HG03103 (cell line): ENCODE measurements at regions not wholly inside any gene's neighbourhood (a gene's known extent, or its start where the extent isn't known, plus 50 kb on each side); places are given as distances from the start of the nearest gene placed in this dataset.
"Not testable (repeated sequence)": the region's sequence is repeated elsewhere in the genome, so short reads cannot be mapped to it uniquely, and the experiment has no call there.

Experiments
- ATAC-seq: cut with Tn5 transposase; IDR thresholded peaks from one replicate; pipeline ENCODE4 v1.9.1; 2021; ENCODE audit warnings: low read depth; ENCODE audit not compliant: unreplicated experiment

DNA sequence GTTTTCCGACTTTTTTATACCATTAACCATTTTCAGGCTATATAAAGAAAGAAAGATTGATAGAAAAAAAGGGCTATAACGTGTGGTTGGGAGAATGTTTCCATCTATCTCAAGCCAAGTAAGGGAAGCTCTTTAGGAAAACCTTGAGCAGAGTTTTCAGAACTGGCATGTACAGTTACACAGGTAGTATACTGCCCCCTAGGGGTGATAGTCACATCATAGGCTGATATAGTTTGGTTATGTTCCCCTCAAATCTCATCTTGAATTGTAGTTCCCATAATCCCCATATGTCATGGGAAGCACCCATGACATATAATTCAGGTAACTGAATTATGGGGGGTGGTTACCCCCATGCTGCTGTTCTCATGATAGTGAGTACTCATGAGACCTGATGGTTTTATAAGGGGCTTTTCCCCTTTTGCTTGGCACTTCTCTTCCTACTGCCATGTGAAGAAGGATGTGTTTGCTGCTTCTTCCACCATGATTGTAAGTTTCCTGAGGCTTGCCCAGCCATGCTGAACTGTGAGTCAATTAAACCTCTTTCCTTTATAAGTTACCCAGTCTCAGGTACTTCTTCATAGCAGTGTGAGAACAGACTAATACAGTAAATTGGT, 186.8 kb downstream of the TMA16 start:
- ATAC-seq: peak; percentile 78

- ATAC-seq: no peak
These were observed 194.4 kb downstream of the TMA16 start for GRCh38 chr4:163688856-163689255.

GRCh38 chr4:163693211-163693610, 198.7 kb downstream of the TMA16 start:
- ATAC-seq: no peak

- no peak for ATAC-seq
These were observed 199.3 kb downstream of the TMA16 start for GRCh38 chr4:163693776-163694175.

GRCh38 chr4:163694385-163694784, 199.9 kb downstream of the TMA16 start:
- ATAC-seq: no peak

- ATAC-seq: no peak
These were observed 202.6 kb downstream of the TMA16 start for GRCh38 chr4:163697121-163697520.

DNA sequence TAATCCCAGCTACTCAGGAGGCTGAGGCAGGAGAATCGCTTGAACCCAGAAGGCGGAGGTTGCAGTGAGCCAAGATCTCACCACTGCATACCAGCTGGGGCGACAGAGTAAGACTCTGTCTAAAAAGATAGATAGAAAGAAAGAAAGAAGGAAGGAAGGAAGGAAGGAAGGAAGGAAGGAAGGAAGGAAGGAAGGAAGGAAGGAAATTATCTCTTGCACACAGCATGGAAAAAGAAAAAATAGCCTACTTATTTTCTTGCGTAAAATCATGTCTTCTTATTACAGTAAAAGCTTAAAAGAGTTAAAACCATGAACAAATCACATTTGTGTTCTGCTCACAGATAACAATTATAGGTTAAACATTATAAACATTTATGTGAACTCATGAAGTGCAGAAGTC, 205.9 kb downstream of the TMA16 start:
- ATAC-seq: not testable (repeated sequence)

GRCh38 chr4:163701916-163702315, 207.4 kb downstream of the TMA16 start:
- peak; percentile 85 for ATAC-seq

- ATAC-seq: no peak
These were observed 208.2 kb downstream of the TMA16 start for GRCh38 chr4:163702736-163703135.

GRCh38 chr4:163703251-163703650, 208.8 kb downstream of the TMA16 start:
- ATAC-seq: no peak

- no peak for ATAC-seq
These were observed 213.4 kb downstream of the TMA16 start for GRCh38 chr4:163707873-163708272.

- ATAC-seq: no peak
These were observed 215.1 kb downstream of the TMA16 start for GRCh38 chr4:163709601-163710000.

- ATAC-seq: no peak
These were observed 215.7 kb downstream of the TMA16 start for GRCh38 chr4:163710158-163710557.

GRCh38 chr4:163724495-163724894, 230.0 kb downstream of the TMA16 start:
- ATAC-seq: not testable (repeated sequence)

DNA sequence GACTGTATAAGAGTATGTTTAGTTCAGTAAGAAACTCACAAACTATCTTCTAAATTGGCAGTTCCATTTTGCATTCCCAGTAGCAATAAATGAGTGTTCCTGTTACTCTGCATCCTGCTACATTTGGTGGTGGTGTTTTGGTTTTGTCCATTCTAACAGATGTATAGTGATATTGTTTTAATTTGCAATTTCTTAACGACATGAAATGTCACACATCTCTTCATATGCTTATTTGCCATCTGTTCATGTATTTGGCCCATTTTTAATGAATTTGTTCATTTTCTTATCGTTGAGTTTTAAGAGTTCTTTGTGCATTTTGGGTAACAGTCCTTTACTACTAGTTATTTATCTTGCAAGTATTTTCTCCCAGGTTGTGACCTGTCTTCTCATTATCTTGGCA, 232.2 kb downstream of the TMA16 start:
- no peak for ATAC-seq

GRCh38 chr4:163731071-163731470, 236.6 kb downstream of the TMA16 start:
- no peak for ATAC-seq

- ATAC-seq: no peak
These were observed 238.0 kb downstream of the TMA16 start for GRCh38 chr4:163732473-163732872.

DNA sequence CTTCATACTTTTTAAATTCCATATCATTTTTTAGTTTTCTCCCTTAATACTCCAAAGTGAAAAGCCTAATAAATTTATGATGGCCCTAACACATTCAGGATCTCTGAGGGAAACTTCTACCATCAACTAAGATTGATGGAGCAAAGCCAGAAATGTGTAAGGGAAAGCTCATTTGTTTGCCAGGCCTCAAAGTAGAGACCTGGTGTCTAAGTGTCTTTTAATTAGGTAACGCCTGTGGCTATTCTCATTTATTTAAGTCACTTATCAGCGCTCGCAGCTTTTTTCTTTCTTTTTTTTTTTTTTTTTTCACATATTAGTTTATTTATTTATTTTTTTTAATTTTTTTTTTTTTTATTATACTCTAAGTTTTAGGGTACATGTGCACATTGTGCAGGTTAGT, 242.4 kb downstream of the TMA16 start:
- no peak for ATAC-seq

GRCh38 chr4:163737846-163738245, 243.4 kb downstream of the TMA16 start:
- ATAC-seq: not testable (repeated sequence)

DNA sequence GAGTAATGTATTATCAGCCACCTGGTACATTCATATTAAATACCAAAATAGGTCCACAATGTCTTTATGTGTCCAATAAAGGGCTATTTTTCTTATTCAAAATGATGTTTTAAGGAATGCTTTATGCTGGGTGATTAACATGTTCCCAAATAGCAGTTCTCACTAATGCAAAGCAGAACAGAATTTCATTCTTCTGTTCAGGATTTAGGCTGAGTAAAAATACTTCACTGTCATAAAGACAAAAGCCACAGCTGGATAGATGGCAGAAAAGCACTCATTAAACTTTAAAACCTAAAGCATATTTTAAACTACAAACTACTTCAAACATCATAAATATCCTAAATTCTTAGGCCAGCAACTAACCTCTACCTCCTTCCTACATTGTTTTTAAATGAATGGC, 244.0 kb downstream of the TMA16 start:
- no peak for ATAC-seq

DNA sequence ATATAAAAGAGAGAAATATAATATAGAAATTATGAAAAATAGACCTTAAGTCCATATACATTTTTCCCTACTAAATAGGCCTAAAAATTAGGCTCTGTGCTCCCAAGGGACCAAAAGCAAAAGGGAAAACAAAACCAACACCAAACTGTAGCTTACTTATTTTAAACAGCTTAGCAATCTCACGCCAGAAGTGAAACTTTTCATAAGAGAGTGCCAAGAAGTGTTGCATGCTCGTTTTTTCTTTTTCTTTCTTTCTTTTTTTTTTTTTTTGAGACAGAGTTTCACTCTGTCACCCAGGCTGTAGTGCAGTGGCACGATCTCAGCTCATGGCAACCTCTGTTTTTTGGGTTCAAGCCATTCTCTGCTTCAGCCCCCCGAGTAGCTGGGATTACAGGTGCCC, 250.4 kb downstream of the TMA16 start:
- peak; percentile 87 for ATAC-seq

- ATAC-seq: no peak
These were observed 252.8 kb downstream of the TMA16 start for GRCh38 chr4:163747293-163747692.

DNA sequence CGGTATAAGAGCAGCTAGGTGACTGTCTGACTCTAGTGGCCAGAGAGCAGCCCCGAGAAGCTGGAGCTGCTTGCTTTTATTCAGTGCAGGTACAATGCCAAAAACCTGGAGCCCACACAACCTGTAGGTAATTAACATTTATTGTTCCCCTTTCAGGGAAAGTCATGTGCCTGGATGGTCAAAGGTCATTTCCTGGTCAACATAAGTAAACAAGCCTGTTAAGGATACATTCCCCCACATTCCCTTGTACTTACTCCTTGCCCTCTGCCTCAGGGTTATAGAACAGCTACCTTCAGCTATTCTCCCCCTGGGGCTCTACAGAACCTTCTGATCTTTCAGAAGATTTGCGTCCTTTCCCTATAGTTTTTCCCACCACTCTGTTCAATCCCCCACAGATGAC, 253.4 kb downstream of the TMA16 start:
- ATAC-seq: no peak
